ENCODE measurements at regions not wholly inside any gene's neighbourhood (a gene's known extent, or its start where the extent isn't known, plus 50 kb on each side); places are given as distances from the start of the nearest gene placed in this dataset.

GRCh38 chr15:99472416-99473145 lies 93.2 kb upstream of the MEF2A start:
- ChIA-PET POLR2A (ENCODE audit: low non-redundant PET) (no interaction called here), CTCF (no interaction called here)
- DNase-seq (ENCODE audit: low spot score): no peak
- peak overlapping the region; percentile 100; the same call in 1 of the 2 replicates for H3K27ac ChIP-seq
- TF ChIP-seq CTCF (conservative IDR thresholded peaks at IDR 0.05; ENCODE audit: low read depth): no peak

DNA sequence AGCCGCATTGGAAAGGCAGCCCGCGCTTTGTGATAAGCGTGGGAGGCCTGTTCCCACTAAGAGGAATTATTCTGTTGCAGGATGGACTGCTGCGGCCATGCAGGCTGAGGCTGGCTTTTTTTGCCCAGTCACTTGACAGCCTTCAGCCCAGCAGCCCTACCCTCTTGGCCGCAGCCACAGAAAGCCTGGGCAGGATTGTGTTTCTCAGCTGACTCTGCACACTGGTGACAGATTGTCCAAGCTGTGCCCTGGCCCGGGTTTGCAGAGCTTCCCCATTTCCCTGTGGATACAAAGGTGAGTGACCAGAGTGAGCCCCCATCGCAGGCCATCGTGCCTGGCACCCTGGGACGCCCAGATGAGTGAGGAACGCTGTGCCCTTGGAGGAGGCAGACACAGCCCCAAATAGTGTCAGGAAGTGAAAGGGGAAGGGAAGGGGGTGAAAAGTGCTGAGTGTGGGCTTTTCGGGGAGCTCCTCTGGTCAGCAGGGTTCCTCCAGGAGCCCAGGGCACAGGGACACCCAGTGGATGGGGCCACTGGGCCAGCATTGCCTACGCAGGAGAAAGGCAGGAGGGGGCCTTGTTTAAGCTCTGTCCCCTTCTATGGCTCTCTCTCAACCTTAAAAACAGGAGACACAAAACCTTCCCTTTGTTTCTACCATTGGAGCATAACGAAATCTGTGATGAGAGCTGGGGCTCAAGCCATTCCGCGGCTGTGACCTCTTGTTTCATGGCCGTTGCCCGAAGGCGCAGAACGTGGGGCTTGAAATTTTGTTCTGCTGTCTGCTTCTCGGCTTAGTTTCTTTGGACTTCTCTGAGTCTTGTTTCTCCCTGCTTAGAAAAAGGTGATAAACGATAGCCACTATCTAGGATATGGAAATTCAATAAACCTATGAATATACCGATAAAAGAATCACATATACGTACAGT lies 91.5 kb upstream of the MEF2A start:
- peak overlapping the region; percentile 100 for H3K27ac ChIP-seq
- POLR2A ChIA-PET (ENCODE audit: low non-redundant PET): no interaction called here
- CTCF ChIA-PET: interaction anchor here (0.6 to 1.7 kb wide), 2 partner anchors 9 to 65 kb away, joined by 4 read pairs; no protein-coding TSS in a partner anchor
- no peak for TF ChIP-seq CTCF (conservative IDR thresholded peaks at IDR 0.05; ENCODE audit: low read depth)
- no peak for DNase-seq (ENCODE audit: low spot score)

DNA sequence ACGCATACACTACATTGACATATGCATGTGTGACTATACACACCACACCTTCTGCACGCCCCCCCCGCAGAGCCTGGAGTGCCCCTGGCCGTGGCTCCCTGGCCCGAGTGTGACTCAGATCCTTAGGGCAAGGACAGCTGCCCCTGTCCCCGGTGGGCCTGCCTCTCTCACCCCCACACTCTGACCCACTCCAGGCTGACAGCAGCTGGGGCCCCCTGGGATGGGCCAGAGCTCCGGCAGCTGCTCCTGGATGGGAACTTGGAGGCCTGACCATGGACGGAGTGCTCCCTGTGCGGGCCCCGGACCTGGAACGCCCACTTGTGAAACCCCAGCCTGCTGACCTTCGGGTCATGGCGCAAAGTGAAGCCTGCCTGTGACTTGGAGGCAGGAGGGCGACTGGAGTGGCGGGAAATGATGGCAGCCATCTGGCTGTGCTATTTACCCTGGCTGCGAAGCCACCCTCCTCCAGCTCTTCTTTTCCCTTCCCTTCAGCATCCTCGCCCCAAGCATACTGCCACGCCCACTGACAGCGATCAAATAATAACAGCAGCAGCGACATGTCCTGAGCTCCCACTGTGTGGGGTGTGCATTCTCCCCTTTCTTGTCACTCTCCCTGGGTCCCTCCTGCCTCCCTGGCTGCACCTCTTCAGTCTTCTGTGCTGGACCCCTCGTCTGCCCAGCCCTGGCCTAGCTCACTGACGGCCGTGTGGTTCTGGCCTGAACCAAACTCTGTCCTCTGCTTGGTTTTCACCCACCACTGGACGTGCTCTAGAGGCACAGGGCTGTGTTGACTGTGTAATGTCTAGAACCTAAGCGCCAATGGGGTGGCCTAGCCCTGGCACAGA lies 90.7 kb upstream of the MEF2A start:
- CTCF ChIA-PET: interaction anchor here (0.6 to 1.7 kb wide), 2 partner anchors 66 to 279 kb away, joined by 3 to 4 read pairs; no protein-coding TSS in a partner anchor

GRCh38 chr15:99475754-99476412 lies 89.9 kb upstream of the MEF2A start:
- peak overlapping the region; percentile 100 for H3K27ac ChIP-seq
- DNase-seq (ENCODE audit: low spot score): peak; percentile 8
- POLR2A ChIA-PET (ENCODE audit: low non-redundant PET): no interaction called here
- TF ChIP-seq CTCF (conservative IDR thresholded peaks at IDR 0.05; ENCODE audit: low read depth): no peak
- CTCF ChIA-PET: interaction anchor here (0.8 to 1.7 kb wide), 2 partner anchors 67 to 228 kb away, joined by 3 to 4 read pairs; no protein-coding TSS in a partner anchor

More for the DNA sequence above, 90.7 kb upstream of the MEF2A start:
- DNase-seq (ENCODE audit: low spot score): no peak
- TF ChIP-seq CTCF (conservative IDR thresholded peaks at IDR 0.05; ENCODE audit: low read depth): no peak
- H3K27ac ChIP-seq: peak overlapping the region; percentile 100
- POLR2A ChIA-PET (ENCODE audit: low non-redundant PET): no interaction called here

- ChIA-PET POLR2A (ENCODE audit: low non-redundant PET) (no interaction called here), CTCF (interaction anchor here (0.6 to 0.8 kb wide), 2 partner anchors 159 to 227 kb away, joined by 3 read pairs; no protein-coding TSS in a partner anchor)
- peak overlapping the region; percentile 100 for H3K27ac ChIP-seq
- peak; percentile 94 for DNase-seq (ENCODE audit: low spot score)
- no peak for TF ChIP-seq CTCF (conservative IDR thresholded peaks at IDR 0.05; ENCODE audit: low read depth)
These were observed 89.2 kb upstream of the MEF2A start for GRCh38 chr15:99476413-99477222.
